Germinal center (tissue), 1 donor: ENCODE measurements at regions not wholly inside any gene's neighbourhood (a gene's known extent, or its start where the extent isn't known, plus 50 kb on each side); places are given as distances from the start of the nearest gene placed in this dataset.
"Not testable (repeated sequence)": the region's sequence is repeated elsewhere in the genome, so short reads cannot be mapped to it uniquely, and the experiment has no call there.

Experiments used
- DNase-seq: peaks from one replicate; pipeline ENCODE4 v3.0.0; 2012; ENCODE audit warnings: mixed read lengths, low spot score

DNA sequence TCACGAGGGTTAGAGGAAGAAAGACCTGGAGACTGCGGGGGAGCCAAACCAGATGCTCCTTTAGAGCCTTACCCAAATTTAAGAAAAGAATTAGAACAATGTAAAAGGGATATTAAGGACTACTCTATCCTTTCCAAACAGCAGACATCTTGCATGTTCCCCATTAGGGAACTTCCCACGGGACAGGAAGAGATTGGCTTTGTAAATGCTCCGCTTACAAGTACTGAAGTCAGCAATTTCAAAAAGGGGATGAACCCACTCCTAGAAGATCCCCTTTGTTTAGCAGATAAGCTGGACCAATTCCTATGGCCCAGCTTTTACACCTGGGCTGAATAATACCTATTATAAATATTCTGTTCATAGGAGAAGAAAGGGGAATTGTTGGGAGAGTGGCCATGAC is 74.2 kb downstream of the APOBEC1 start:
- no peak for DNase-seq

- not testable (repeated sequence) for DNase-seq
Measured at GRCh38 chr12:7590085-7590484, 75.6 kb downstream of the APOBEC1 start.

- peak; percentile 45 for DNase-seq
Measured at GRCh38 chr12:7588742-7589329, 76.9 kb downstream of the APOBEC1 start.

DNA sequence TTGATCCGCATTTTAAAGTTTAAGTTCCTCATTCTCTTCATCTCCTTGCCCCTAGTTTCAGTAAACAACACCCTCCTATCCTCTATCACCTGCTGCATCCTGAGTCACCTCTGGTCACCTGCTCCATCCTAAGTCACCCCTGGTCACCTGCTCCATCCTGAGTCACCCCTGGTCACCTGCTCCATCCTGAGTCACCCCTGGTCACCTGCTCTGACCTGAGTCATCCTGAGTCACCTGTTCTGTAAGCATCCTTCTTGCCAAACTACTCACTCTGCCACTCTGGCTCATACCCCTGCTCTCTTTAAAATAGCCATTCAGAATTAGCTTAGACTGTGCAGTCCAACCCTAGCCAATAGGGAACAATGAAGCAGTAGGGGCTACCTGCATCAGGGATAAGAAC is 80.6 kb upstream of the CD163 start:
- not testable (repeated sequence) for DNase-seq

GRCh38 chr12:7583471-7583870 is 79.9 kb upstream of the CD163 start:
- DNase-seq: no peak

DNA sequence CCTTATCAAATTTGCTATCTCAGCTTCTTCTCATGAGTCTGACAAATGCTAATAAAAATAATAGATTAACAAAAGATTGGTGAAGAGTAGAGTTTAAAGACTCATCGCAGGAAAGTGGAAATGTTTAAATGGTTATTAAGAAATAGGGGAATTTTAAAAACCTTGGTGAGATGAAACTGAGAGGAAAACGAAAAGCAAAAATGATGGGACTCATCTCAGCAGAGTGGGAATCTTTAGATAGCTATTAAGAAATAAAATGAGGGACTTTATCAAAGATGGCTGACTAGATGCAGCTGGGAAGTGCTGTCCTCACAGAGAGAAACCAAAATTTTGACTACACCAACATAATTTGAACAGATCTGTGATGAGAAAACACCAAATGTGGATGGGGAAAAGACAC is 79.2 kb upstream of the CD163 start:
- DNase-seq: no peak

- no peak for DNase-seq
Measured at GRCh38 chr12:7581625-7582024, 78.0 kb upstream of the CD163 start.

- DNase-seq: no peak
Measured at GRCh38 chr12:7581046-7581445, 77.5 kb upstream of the CD163 start.

GRCh38 chr12:7571257-7571656 is 67.7 kb upstream of the CD163 start:
- DNase-seq: no peak

DNA sequence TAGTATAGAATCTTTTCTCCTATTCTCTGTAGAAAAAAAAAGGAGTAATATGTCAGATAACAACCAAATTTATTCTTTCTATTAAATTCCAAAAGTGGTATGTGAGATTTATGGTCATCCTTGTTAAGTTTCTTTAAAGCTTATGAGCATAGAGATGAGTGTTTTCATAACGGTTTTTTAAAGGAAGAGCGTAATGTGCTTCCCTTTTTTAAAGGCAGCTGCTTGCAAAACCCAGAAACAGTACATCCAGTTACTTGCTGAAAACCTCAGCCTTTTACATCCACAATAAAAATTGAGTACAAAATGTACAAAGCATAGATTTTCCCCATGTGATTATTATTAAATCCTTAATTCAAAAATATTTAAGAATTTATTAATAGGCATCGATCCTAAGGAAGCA is 53.6 kb upstream of the CD163 start:
- DNase-seq: no peak

DNA sequence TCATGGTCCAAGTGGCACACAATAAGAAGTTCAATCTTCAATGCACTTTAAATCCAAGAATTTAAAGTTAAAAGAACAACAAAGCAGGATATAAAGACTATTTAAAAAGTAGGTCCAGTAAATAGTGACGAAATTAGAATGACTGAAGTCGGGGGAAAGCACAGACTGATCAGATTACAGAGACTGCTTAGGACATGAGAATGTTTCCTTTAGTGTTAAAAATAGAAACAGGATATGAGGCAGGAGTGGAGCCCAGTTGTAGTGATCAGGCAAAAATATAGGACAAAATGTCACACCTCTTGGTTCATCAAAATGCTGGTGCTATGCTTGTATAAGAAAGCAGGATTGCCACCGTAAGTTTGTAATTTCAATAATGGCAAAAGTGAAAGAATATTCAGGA is 52.2 kb upstream of the CD163 start:
- no peak for DNase-seq

GRCh38 chr12:7554831-7555230 is 51.3 kb upstream of the CD163 start:
- DNase-seq: not testable (repeated sequence)
